Endothelial cell of umbilical vein (primary cell): ENCODE measurements at regions not wholly inside any gene's neighbourhood (a gene's known extent, or its start where the extent isn't known, plus 50 kb on each side); places are given as distances from the start of the nearest gene placed in this dataset.
A peak's percentile ranks its signal among the peaks of the same experiment; 100 is the strongest.

ENCODE experiments used
- BruUV-seq: library from RNA; stranded (reverse); fragments of 400-500 nt; replicated peaks from 2 replicates; lab custom pipeline; 2021; lab: Mats Ljungman, UMichigan
- CTCF ChIA-PET: fragments of 300-600, 350-600 bp; sonication (Branson Sonifier 250); formaldehyde crosslinking; loops from one replicate; lab custom pipeline; 2021; ENCODE audit warnings: antibody characterized with exemption, inconsistent platforms; lab: Charles Lee
- POLR2A ChIA-PET: fragments of 300-600, 350-600 bp; sonication (Branson Sonifier 250); formaldehyde crosslinking; loops from one replicate; lab custom pipeline; 2021; ENCODE audit warnings: antibody characterized with exemption, inconsistent platforms; lab: Charles Lee
- DNase-seq: peaks from one replicate; pipeline ENCODE4 v3.0.0-alpha.2; 2011; ENCODE audit warnings: low read depth, low spot score
- FAIRE-seq: peaks from 2 replicates; lab custom pipeline; 2011; peaks lifted over from hg19 to GRCh38; lab: Jason Lieb, UNC
- H2AFZ ChIP-seq: 2 replicates; pipeline ENCODE4 v1.6.0; 2012; ENCODE audit warnings: low read depth, low read length, control low read depth, inconsistent platforms
- H3K27ac ChIP-seq: 2 replicates; pipeline ENCODE4 v1.5.1; 2011; ENCODE audit warnings: low read depth, mild to moderate bottlenecking, control low read depth, low read length, moderate library complexity; ENCODE audit not compliant: insufficient read depth
- H3K27me3 ChIP-seq, 2 experiments: 2 replicates each; pipeline versions ENCODE4 v1.6.0 to v1.6.1; 2011; ENCODE audit warnings: low read length in 2 of 2, mixed read lengths in 1 of 2; ENCODE audit not compliant: control insufficient read depth in 2 of 2, insufficient read depth in 2 of 2
- H3K36me3 ChIP-seq, 2 experiments: 2 replicates in 1 of 2; 3 replicates in 1 of 2; pipeline ENCODE4 v1.5.1; 2011; ENCODE audit warnings: low read length in 2 of 2, mild to moderate bottlenecking in 1 of 2, moderate library complexity in 1 of 2; ENCODE audit not compliant: control insufficient read depth in 2 of 2, insufficient read depth in 2 of 2; ENCODE audit errors: extremely low read depth in 1 of 2
- H3K4me1 ChIP-seq: 3 replicates; pipeline ENCODE4 v1.5.1; 2011; ENCODE audit warnings: mild to moderate bottlenecking, low read length; ENCODE audit not compliant: control insufficient read depth, insufficient read depth; ENCODE audit errors: extremely low read depth
- H3K4me2 ChIP-seq: 2 replicates; pipeline ENCODE4 v1.6.1; 2011; ENCODE audit warnings: low read length, control low read depth, mixed read lengths; ENCODE audit not compliant: insufficient read depth
- H3K4me3 ChIP-seq, 3 experiments: fragments of 200-600 bp in 1 of 3; sonication (generic), shearing (Covaris generic) in 1 of 3; replicated peaks in 1 of 3; 2 replicates each; pipeline ENCODE4 v1.5.1; 2011 to 2016; ENCODE audit warnings: control low read depth in 3 of 3, low read length in 3 of 3, mild to moderate bottlenecking in 2 of 3, inconsistent platforms in 1 of 3, low read depth in 1 of 3, moderate library complexity in 1 of 3; ENCODE audit not compliant: insufficient read depth in 1 of 3
- H3K79me2 ChIP-seq: 2 replicates; pipeline ENCODE4 v1.6.0; 2012; ENCODE audit warnings: low read length, inconsistent platforms; ENCODE audit not compliant: control insufficient read depth, insufficient read depth
- H3K9ac ChIP-seq: replicated peaks from 2 replicates; pipeline ENCODE3; 2011; ENCODE audit warnings: low read length, control low read depth; ENCODE audit not compliant: insufficient read depth; ENCODE audit errors: extremely low read depth
- H3K9me1 ChIP-seq: replicated peaks from 3 replicates; pipeline ENCODE4 v1.6.0; 2011; ENCODE audit warnings: mild to moderate bottlenecking, low read length; ENCODE audit not compliant: control insufficient read depth, insufficient read depth; ENCODE audit errors: extremely low read depth
- H3K9me3 ChIP-seq: replicated peaks from 2 replicates; pipeline ENCODE4 v1.5.1; 2012; ENCODE audit warnings: low read length, inconsistent platforms; ENCODE audit not compliant: control insufficient read depth, insufficient read depth
- H4K20me1 ChIP-seq: replicated peaks from 2 replicates; pipeline ENCODE3; 2011; ENCODE audit warnings: mild to moderate bottlenecking, low read length; ENCODE audit not compliant: control insufficient read depth, insufficient read depth; ENCODE audit errors: extremely low read depth
- CTCF ChIP-seq, 2 donors: IDR thresholded peaks; 1 replicate in 1 of 2; 2 replicates in 1 of 2; pipeline ENCODE4 v1.5.1; 2011; ENCODE audit warnings: low read length in 2 of 2, mild to moderate bottlenecking in 2 of 2, moderate library complexity in 2 of 2, control low read depth in 1 of 2, inconsistent platforms in 1 of 2, low read depth in 1 of 2; ENCODE audit not compliant: insufficient read depth in 1 of 2; ENCODE audit errors: extremely low read depth in 1 of 2
- EZH2 ChIP-seq: IDR thresholded peaks from 2 replicates; pipeline ENCODE4 v1.6.1; 2012; ENCODE audit warnings: borderline replicate concordance, low read depth, mild to moderate bottlenecking, moderate library complexity, low read length, inconsistent platforms; ENCODE audit not compliant: severe bottlenecking
- FOS ChIP-seq: IDR thresholded peaks from 2 replicates; pipeline ENCODE4 v1.6.1; 2011; ENCODE audit warnings: mild to moderate bottlenecking, low read length, moderate library complexity, borderline replicate concordance; ENCODE audit not compliant: insufficient read depth
- GATA2 ChIP-seq: IDR thresholded peaks from 2 replicates; pipeline ENCODE4 v1.7.0; 2011; ENCODE audit warnings: low read depth, mild to moderate bottlenecking, moderate library complexity, mixed read lengths, low read length; ENCODE audit not compliant: insufficient read length, insufficient read depth
- JUN ChIP-seq: IDR thresholded peaks from 2 replicates; pipeline ENCODE4 v1.6.1; 2011; ENCODE audit warnings: borderline replicate concordance, low read depth; ENCODE audit not compliant: insufficient read length, insufficient read depth
- MAX ChIP-seq: IDR thresholded peaks from 2 replicates; pipeline ENCODE4 v1.6.1; 2011; ENCODE audit not compliant: insufficient read depth, insufficient read length
- MYC ChIP-seq: IDR thresholded peaks from one replicate; pipeline ENCODE4 v1.6.1; 2011; ENCODE audit warnings: mild to moderate bottlenecking, low read depth, low read length
- POLR2A ChIP-seq: IDR thresholded peaks from 2 replicates; pipeline ENCODE4 v1.6.1; 2012; ENCODE audit warnings: low read depth, mild to moderate bottlenecking, control low read depth, low read length
- POLR2AphosphoS5 ChIP-seq: IDR thresholded peaks from 2 replicates; pipeline ENCODE4 v1.6.1; 2012; ENCODE audit warnings: low read depth, mild to moderate bottlenecking, control low read depth, low read length, moderate library complexity; ENCODE audit not compliant: insufficient read depth
- dilution Hi-C: fragments of 300-500 bp; cut with MboI; formaldehyde crosslinking; loops from one replicate; pipeline ENCODE4 v1.15.0; 2019; ENCODE audit warnings: low sequenced_read_pairs; ENCODE audit not compliant: extremely low pct_ligation_motif_present
- intact Hi-C: fragments of 100-400 bp; cut with micrococcal nuclease; formaldehyde crosslinking; loops from one replicate; pipeline ENCODE4 v1.10.0; 2022

- POLR2A ChIA-PET, result interaction anchor here (0.9 kb wide), 1 partner anchor 386 kb away, joined by 3 read pairs; no protein-coding TSS in a partner anchor
- BruUV-seq, result no TSS peak
- Histone ChIP-seq H3K9ac (no peak overlapping the region), H3K27me3 (no peaks in the 10 kb centered on the region), H3K79me2 (no peaks in the 10 kb centered on the region), H3K4me1 (peaks cover 19% of the 10 kb centered on the region), H3K36me3 (no peaks in the 10 kb centered on the region), H3K9me3 (no peaks in the 10 kb centered on the region), H2AFZ (peak overlapping the region; percentile 78), H4K20me1 (no peaks in the 10 kb centered on the region), H3K4me2 (peak overlapping the region; percentile 19), H3K9me1 (no peaks in the 10 kb centered on the region), H3K27ac (no peak overlapping the region), H3K4me3 (no peak overlapping the region)
- intact Hi-C loops, result loop anchor here (2.0 kb wide), 1 partner anchor 492 kb away; no protein-coding TSS in a partner anchor
- dilution Hi-C loops, result no loop called here
- TF ChIP-seq MYC (no peak), GATA2 (no peak), JUN (no peak), POLR2AphosphoS5 (no peak), EZH2 (no peak), CTCF (IDR thresholded peaks at IDR 0.05; ENCODE audit: extremely low read depth in 1 of 2, insufficient read depth in 1 of 2, low read depth in 1 of 2, low read length in 2 of 2) (no peak), POLR2A (no peak), FOS (no peak), MAX (no peak)
- FAIRE-seq, result no peak
- no peak for DNase-seq
- CTCF ChIA-PET, result interaction anchor here (1.0 to 1.3 kb wide), 4 partner anchors 10 to 86 kb away, joined by 3 to 4 read pairs (median 3); no protein-coding TSS in a partner anchor
These were observed 82.9 kb downstream of the FAM43A start for GRCh38 chr3:194768586-194768985.
